Upper lobe of left lung (tissue), 6 donors: ENCODE measurements at regions not wholly inside any gene's neighbourhood (a gene's known extent, or its start where the extent isn't known, plus 50 kb on each side); places are given as distances from the start of the nearest gene placed in this dataset.

Source experiments
- ATAC-seq, 2 donors: fragments of 200-7000 bp; cut with Tn5 transposase; one replicate each; pipeline ENCODE4 v1.9.1; 2022; ENCODE audit warnings: mild to moderate bottlenecking in 2 of 2, moderate library complexity in 2 of 2; ENCODE audit not compliant: low FRiP score in 2 of 2
- DNase-seq, 2 donors: peaks; one replicate each; pipeline ENCODE4 v3.0.0-alpha.2; 2019 to 2020
- H3K27ac ChIP-seq, 4 donors: fragments of 200-600 bp; sonication (generic); one replicate each; pipeline ENCODE4 v1.5.1; 2016 to 2019
- H3K27me3 ChIP-seq, 4 donors: fragments of 200-600 bp; sonication (generic); one replicate each; pipeline ENCODE4 v1.5.1; 2017 to 2019
- H3K36me3 ChIP-seq, 4 donors: fragments of 200-600 bp; sonication (generic); one replicate each; pipeline ENCODE4 v1.5.1; 2016 to 2019
- H3K4me1 ChIP-seq, 4 donors: fragments of 200-600 bp; sonication (generic); one replicate each; pipeline ENCODE4 v1.5.1; 2018 to 2019
- H3K4me3 ChIP-seq, 4 donors: fragments of 200-600 bp; sonication (generic); one replicate each; pipeline ENCODE4 v1.5.1; 2017 to 2019; ENCODE audit warnings: mild to moderate bottlenecking in 2 of 4, moderate library complexity in 1 of 4
- H3K9me3 ChIP-seq, 4 donors: fragments of 200-600 bp; sonication (generic); one replicate each; pipeline ENCODE4 v1.5.1; 2018 to 2019
- EP300 ChIP-seq, 4 donors: sonication (generic); formaldehyde crosslinking; IDR thresholded peaks; one replicate each; pipeline ENCODE4 v1.5.1; 2017; ENCODE audit warnings: antibody characterized with exemption in 4 of 4, control low read depth in 2 of 4
- POLR2A ChIP-seq, 4 donors: fragments of 450-650 bp; IDR thresholded peaks; one replicate each; pipeline ENCODE4 v1.5.1; 2016 to 2017; ENCODE audit warnings: antibody characterized with exemption in 4 of 4, mild to moderate bottlenecking in 2 of 4
- POLR2AphosphoS5 ChIP-seq, 2 donors: sonication (generic); formaldehyde crosslinking; IDR thresholded peaks; one replicate each; pipeline ENCODE4 v1.5.1; 2017; ENCODE audit warnings: antibody characterized with exemption in 2 of 2
- WGBS, 2 donors: methylation state at CpG; one replicate each; pipeline ENCODE4 v1.1.5; 2017 to 2018; 5-methylcytosine and 5-hydroxymethylcytosine counted together
- TF ChIP-seq, protein P1 (sequence below), 6 experiments: fragments of 450-650 bp in 4 of 6; fragments of 200-600 bp in 2 of 6; sonication (generic) in 2 of 6; IDR thresholded peaks; one replicate each; pipeline ENCODE4 v1.5.1; 2016 to 2019; ENCODE audit warnings: antibody characterized with exemption in 6 of 6
- donor health status: DM: no; HTN: no; CAD: no; lungs with moderate emphysema.
- donor health status: DM: no; HTN: yes; CAD: no; lungs with severe emphysema.

DNA sequence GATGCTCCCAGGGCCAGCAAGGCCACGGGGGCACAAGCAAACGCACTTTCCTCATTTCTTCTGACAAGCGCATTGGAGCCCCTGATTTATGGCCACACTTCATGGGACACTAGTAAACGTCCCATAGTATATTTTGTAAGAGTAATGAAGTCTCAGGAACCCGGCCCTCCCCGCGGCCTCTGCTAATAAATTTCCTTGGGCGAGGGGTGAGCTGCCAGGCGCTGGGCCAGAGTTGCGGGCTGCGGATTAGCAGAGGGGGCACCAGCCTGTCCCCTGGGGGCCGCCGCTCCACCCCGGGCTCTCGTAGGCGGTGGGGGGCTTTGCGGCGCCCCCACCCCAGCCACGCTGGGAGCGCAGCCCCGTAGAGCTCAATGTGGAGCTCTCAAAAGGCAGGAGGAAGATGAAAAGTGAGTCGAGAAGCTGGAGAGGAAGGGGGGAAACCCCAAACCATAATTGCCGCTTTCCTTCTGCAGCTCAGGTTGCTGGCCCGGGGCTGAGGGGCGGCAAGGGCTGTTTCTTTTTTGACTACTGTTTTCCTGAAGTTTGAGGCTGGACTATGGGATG, 173.6 kb downstream of the CDC5L start:
- Histone ChIP-seq H3K27me3 (peaks cover 0 to 8% (median 2%) of the 10 kb centered on the region in 4 donors), H3K9me3 (no peaks in the 10 kb centered on the region), H3K36me3 (no peaks in the 10 kb centered on the region), H3K27ac (no peak overlapping the region), H3K4me3 (peak overlapping the region in 1 of 4 donors; percentile 14), H3K4me1 (peaks cover 0 to 10% (median 6%) of the 10 kb centered on the region in 4 donors)
- ATAC-seq (no peak), DNase-seq (peak in 1 of 2 donors; percentile 76)
- WGBS, 2 donors, result 24 to 25% methylated on average over 6 to 22 of the region's 25 CpGs
- TF ChIP-seq POLR2AphosphoS5 (IDR thresholded peaks at IDR 0.05) (no peak), POLR2A (IDR thresholded peaks at IDR 0.05) (no peak), EP300 (IDR thresholded peaks at IDR 0.05) (no peak)
- TF ChIP-seq, protein P1, sequence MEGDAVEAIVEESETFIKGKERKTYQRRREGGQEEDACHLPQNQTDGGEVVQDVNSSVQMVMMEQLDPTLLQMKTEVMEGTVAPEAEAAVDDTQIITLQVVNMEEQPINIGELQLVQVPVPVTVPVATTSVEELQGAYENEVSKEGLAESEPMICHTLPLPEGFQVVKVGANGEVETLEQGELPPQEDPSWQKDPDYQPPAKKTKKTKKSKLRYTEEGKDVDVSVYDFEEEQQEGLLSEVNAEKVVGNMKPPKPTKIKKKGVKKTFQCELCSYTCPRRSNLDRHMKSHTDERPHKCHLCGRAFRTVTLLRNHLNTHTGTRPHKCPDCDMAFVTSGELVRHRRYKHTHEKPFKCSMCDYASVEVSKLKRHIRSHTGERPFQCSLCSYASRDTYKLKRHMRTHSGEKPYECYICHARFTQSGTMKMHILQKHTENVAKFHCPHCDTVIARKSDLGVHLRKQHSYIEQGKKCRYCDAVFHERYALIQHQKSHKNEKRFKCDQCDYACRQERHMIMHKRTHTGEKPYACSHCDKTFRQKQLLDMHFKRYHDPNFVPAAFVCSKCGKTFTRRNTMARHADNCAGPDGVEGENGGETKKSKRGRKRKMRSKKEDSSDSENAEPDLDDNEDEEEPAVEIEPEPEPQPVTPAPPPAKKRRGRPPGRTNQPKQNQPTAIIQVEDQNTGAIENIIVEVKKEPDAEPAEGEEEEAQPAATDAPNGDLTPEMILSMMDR (IDR thresholded peaks at IDR 0.05), result no peak

DNA sequence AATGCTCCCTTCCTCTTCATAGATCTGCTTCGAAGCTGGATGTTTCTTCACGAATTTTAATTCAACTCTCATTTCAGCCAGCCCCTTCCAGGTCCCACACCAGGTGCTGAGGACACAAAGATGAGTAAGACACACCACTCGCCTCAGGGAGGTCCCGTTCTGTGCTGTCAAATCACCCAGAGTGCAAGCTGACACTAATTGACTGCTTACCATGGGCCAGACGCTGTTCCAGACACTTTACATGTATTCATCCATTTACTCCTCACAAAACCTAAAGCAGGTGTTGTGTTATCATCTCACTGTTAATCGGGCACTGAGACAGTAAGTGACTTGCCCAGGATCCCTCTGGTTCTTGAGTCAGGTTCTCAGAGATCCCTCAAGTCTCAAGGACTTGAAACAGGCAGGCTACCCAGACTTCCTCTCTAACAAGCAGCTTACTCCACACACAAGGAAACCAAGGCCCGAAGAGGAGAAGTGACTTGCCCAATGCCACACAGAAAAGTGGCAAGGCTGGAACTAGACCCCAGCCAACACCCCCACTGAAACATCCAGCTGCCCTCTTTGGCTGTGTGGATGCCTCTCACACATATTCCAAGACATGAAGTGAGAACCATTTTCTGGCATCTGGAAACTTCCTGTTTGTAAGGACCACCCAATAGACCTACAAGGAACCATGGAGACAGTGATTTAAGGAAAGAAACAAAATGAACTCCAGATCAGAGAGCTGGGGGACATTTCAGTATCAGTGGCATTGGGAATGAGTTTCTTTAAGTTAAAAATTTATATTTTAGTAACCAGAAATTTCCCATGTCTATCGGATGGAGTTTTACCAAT, 174.5 kb downstream of the CDC5L start:
- Histone ChIP-seq H3K4me3 (no peak overlapping the region), H3K9me3 (no peaks in the 10 kb centered on the region), H3K4me1 (peaks cover 0 to 10% (median 6%) of the 10 kb centered on the region in 4 donors), H3K27ac (no peak overlapping the region), H3K27me3 (peaks cover 0 to 8% (median 2%) of the 10 kb centered on the region in 4 donors), H3K36me3 (no peaks in the 10 kb centered on the region)
- DNase-seq (no peak), ATAC-seq (peak in 1 of 2 donors; percentile 31)
- WGBS, 2 donors, result 65 to 67% methylated on average over 8 of the region's 8 CpGs
- TF ChIP-seq POLR2AphosphoS5 (IDR thresholded peaks at IDR 0.05), result no peak
- no peak for TF ChIP-seq EP300 (IDR thresholded peaks at IDR 0.05)
- no peak for TF ChIP-seq POLR2A (IDR thresholded peaks at IDR 0.05)
- TF ChIP-seq, protein P1 (IDR thresholded peaks at IDR 0.05), result no peak

DNA sequence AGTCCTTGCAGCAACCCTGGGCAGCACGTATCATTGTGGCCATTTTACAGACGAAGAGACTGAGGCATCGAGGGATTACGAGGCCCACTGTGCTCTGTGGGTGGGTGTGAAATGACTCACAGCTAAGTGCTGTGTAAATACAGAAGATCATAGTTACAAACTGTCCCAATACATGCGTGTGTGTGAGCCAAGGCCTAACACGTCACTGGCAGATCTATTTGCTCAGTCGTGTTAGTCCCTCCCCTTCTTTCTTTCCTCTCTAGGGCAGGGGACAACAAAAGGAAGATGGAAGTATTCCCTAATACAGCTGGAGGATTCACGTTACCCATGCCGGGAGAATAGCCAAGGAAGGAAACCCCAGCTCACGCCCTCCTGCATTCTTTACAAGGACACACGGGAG, 175.9 kb downstream of the CDC5L start:
- Histone ChIP-seq H3K9me3 (no peaks in the 10 kb centered on the region), H3K27ac (no peak overlapping the region), H3K4me1 (peaks cover 0 to 10% (median 6%) of the 10 kb centered on the region in 4 donors), H3K4me3 (no peak overlapping the region), H3K27me3 (peaks cover 0 to 8% (median 2%) of the 10 kb centered on the region in 4 donors), H3K36me3 (no peaks in the 10 kb centered on the region)
- 57 to 69% methylated on average over 11 of the region's 11 CpGs for WGBS, 2 donors
- TF ChIP-seq, protein P1 (IDR thresholded peaks at IDR 0.05), result no peak
- no peak for TF ChIP-seq POLR2AphosphoS5 (IDR thresholded peaks at IDR 0.05)
- TF ChIP-seq POLR2A (IDR thresholded peaks at IDR 0.05), result no peak
- no peak for TF ChIP-seq EP300 (IDR thresholded peaks at IDR 0.05)
- DNase-seq (no peak), ATAC-seq (no peak)

DNA sequence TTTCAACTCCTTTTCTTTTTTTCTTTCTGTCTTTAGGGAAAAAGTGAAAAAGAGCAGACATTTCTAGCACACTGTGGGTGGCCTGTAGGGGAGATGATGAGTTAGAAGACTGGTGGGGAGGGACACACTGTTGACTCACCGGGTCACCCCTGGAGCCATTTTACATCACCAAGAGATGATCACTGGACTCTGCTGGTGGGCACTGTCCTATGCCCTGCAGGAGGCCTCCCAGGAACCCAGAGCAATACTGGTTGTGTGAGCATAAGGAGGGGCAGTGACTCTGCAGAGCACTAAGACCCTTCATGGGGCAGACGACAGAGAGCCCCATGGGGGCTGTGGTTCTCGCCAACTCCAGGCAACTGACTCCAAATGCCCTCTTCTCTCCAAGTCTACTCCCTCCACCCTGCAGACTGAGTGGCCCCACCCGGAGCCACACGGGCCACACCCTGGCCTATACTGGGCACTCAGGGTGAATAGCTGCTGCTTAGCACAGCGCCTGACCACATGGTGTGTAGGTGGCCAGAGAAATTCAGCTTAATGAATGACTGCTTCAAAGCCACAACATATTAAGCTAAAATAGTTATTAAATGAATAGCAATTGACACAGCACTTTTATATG, 177.5 kb downstream of the CDC5L start:
- peaks cover 0 to 17% (median 9%) of the 10 kb centered on the region in 4 donors for H3K4me1 ChIP-seq
- no peaks in the 10 kb centered on the region for H3K36me3 ChIP-seq
- peaks cover 0 to 8% (median 2%) of the 10 kb centered on the region in 4 donors for H3K27me3 ChIP-seq
- TF ChIP-seq, protein P1 (IDR thresholded peaks at IDR 0.05), result no peak
- no peak for TF ChIP-seq POLR2A (IDR thresholded peaks at IDR 0.05)
- no peak for TF ChIP-seq EP300 (IDR thresholded peaks at IDR 0.05)
- TF ChIP-seq POLR2AphosphoS5 (IDR thresholded peaks at IDR 0.05), result no peak
- no peak overlapping the region for H3K27ac ChIP-seq
- 79 to 81% methylated on average over 6 of the region's 6 CpGs for WGBS, 2 donors
- no peak for ATAC-seq
- no peaks in the 10 kb centered on the region for H3K9me3 ChIP-seq
- peak in 1 of 2 donors; percentile 22 for DNase-seq
- no peak overlapping the region for H3K4me3 ChIP-seq
